Occipital lobe (tissue), 2 donors: ENCODE measurements at regions not wholly inside any gene's neighbourhood (a gene's known extent, or its start where the extent isn't known, plus 50 kb on each side); places are given as distances from the start of the nearest gene placed in this dataset. TPM values are rescaled to one million over a fixed set of nuclear protein-coding genes. Genes with fewer than 3 reads are reported as not detected.

Source experiments
- DNase-seq: peaks from one replicate; lab custom pipeline; 2025; lab: John Stamatoyannopoulos, UW
- small RNA-seq: library from RNA; depleted of rRNA; stranded (forward); fragments of <200 nt; gene quantifications from one replicate; pipeline ENCODE3, GENCODE V24; 2014

DNA sequence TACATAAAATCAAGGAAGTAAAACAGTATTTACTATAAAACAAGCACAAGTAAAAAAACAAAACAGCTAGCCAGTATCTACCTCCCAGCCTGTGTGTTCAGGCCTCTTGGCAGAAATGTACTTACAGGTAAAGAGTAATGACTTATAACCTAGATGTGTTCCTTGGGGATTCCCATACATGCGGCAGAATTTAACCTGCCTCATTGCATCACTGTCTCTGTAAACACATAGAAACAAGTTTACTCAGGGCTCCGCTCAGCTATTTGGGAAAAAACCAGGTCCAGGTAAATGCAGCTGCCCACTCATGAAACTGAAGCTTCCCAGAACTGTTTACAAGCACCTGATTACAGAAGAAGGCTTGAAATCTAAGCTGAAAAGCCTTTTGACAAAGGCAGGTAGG lies 50.7 kb upstream of the SERP2 start:
- no peak for DNase-seq

DNA sequence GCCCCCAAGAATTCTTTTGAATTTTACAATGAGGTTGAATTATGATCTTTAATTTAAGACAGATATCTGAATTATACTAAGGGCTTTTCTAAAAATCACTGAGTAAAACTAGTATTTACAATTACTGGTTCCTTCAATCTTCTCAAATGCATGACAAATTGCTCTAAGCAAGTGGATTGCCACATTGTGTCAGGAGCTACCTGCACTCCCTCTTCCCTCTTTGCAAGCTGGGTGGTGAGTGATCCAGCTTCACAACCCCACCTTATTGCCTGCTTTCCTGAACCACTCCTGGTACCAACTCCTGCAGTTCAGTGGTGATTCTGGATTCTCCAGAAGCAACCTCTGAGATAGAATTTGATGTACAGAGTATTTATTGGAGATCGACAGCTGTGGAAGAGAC lies 49.9 kb upstream of the SERP2 start:
- DNase-seq, result no peak

Small RNA genes lying in the stretch of these regions (small RNA-seq; reads per million reads assigned to genes)
- not detected for gene MIR8079
